ENCODE measurements at regions not wholly inside any gene's neighbourhood (a gene's known extent, or its start where the extent isn't known, plus 50 kb on each side); places are given as distances from the start of the nearest gene placed in this dataset.
A peak's percentile ranks its signal among the peaks of the same experiment; 100 is the strongest.
"Not testable (repeated sequence)": the region's sequence is repeated elsewhere in the genome, so short reads cannot be mapped to it uniquely, and the experiment has no call there.

DNA sequence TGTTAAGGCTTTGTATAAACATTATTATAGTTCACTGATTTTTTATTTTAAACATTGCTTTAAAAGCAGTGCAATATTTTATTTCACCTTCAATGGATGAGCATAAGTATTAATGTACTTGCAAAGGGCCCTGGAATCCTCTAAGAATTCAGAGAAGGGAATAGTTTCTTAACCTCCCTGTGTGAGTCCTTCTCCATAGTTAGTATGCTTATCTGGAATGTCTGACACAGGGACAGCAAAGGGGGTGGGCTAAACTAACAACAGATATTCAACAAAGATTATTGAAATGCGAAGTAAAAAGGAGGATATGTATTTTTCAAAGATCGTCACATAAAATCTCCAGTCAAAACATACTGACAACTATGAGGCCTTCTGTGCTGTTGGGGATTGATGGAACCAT, 300.4 kb downstream of the CENPW start:
- DNase-seq (ENCODE audit: low spot score in 2 of 2) = no peak
- in situ Hi-C loops (cut with MboI; ENCODE audit: low sequenced_read_pairs) = no loop called here
- no peaks in the 10 kb centered on the region for H3K36me3 ChIP-seq (replicated peaks)
- H3K9me3 ChIP-seq = no peaks in the 10 kb centered on the region
- no peak overlapping the region for H3K4me3 ChIP-seq
- no peaks in the 10 kb centered on the region for H3K27me3 ChIP-seq (ENCODE audit: low read depth)
- no peaks in the 10 kb centered on the region for H3K4me1 ChIP-seq

GRCh38 chr6:126640921-126641320, 301.0 kb downstream of the CENPW start:
- Histone ChIP-seq H3K27me3 (ENCODE audit: low read depth) (no peaks in the 10 kb centered on the region), H3K36me3 (replicated peaks) (no peaks in the 10 kb centered on the region), H3K4me3 (no peak overlapping the region), H3K4me1 (no peaks in the 10 kb centered on the region), H3K9me3 (no peaks in the 10 kb centered on the region)
- in situ Hi-C loops (cut with MboI; ENCODE audit: low sequenced_read_pairs) = no loop called here
- DNase-seq (ENCODE audit: low spot score in 2 of 2) = no peak

DNA sequence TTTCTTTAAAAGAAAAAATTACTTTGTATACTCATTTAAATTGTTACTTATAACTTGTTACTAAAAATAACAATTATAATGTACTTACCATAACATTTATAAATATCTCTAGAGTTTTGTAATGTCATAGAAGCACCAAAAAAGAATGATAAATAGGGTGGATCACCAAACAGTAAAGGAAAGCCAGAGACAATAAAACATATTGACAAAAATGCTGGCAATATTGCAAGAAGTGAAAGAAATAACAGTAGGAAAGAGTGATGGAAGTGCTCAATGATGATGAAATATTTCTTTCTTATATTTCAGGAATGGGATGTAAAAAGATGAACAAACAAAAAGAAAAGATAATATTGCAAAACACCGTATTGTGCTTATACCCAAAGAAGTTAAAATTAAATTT, 301.7 kb downstream of the CENPW start:
- H3K4me3 ChIP-seq = no peak overlapping the region
- no peaks in the 10 kb centered on the region for H3K9me3 ChIP-seq
- H3K4me1 ChIP-seq = no peaks in the 10 kb centered on the region
- in situ Hi-C loops (cut with MboI; ENCODE audit: low sequenced_read_pairs) = no loop called here
- H3K36me3 ChIP-seq (replicated peaks) = no peaks in the 10 kb centered on the region
- DNase-seq (ENCODE audit: low spot score in 2 of 2) = no peak
- H3K27me3 ChIP-seq (ENCODE audit: low read depth) = no peaks in the 10 kb centered on the region

DNA sequence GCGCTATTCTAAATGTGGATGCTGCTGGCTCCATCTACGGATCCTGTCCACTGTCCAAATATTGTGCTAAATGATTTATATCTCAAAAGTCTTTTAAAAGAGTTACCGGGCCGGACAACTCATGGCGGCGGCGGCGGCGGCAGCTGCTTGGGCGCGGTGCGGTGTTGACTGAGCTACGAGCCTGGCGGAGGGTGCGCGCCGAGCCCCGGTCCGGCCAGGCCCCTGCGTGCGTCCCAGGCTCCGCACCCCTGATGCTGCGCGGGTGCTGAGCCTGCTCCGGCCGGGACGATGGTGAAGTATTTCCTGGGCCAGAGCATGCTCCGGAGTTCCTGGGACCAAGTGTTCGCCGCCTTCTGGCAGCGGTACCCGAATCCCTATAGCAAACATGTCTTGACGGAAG, 303.4 kb downstream of the CENPW start:
- in situ Hi-C loops (cut with MboI; ENCODE audit: low sequenced_read_pairs) = no loop called here
- Histone ChIP-seq H3K27me3 (ENCODE audit: low read depth) (no peaks in the 10 kb centered on the region), H3K4me1 (no peaks in the 10 kb centered on the region), H3K4me3 (no peak overlapping the region), H3K36me3 (replicated peaks) (no peaks in the 10 kb centered on the region), H3K9me3 (no peaks in the 10 kb centered on the region)
- no peak for DNase-seq (ENCODE audit: low spot score in 2 of 2)

DNA sequence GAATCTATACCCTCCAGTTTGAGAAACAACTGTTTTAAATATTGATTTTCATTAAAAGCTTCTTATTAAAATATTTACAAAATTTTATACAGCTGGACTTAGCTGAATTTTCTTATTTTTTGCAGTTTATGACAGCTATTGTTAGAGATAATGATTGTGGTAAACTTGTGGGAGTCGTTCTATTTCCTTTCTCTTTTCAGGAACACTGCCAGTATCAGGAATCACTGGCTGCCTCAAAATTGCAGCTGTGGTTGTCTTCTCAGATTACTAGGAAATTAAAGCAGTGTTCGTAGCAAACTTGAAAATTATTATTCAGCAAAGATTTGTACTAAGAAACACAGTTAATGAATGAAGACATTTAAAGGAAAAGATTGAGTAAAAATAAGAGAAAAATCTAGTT, 311.0 kb downstream of the CENPW start:
- H3K4me1 ChIP-seq = no peaks in the 10 kb centered on the region
- H3K36me3 ChIP-seq (replicated peaks) = no peaks in the 10 kb centered on the region
- H3K27me3 ChIP-seq (ENCODE audit: low read depth) = no peaks in the 10 kb centered on the region
- DNase-seq (ENCODE audit: low spot score in 2 of 2) = no peak
- H3K9me3 ChIP-seq = no peaks in the 10 kb centered on the region
- in situ Hi-C loops (cut with MboI; ENCODE audit: low sequenced_read_pairs) = no loop called here
- H3K4me3 ChIP-seq = no peak overlapping the region

DNA sequence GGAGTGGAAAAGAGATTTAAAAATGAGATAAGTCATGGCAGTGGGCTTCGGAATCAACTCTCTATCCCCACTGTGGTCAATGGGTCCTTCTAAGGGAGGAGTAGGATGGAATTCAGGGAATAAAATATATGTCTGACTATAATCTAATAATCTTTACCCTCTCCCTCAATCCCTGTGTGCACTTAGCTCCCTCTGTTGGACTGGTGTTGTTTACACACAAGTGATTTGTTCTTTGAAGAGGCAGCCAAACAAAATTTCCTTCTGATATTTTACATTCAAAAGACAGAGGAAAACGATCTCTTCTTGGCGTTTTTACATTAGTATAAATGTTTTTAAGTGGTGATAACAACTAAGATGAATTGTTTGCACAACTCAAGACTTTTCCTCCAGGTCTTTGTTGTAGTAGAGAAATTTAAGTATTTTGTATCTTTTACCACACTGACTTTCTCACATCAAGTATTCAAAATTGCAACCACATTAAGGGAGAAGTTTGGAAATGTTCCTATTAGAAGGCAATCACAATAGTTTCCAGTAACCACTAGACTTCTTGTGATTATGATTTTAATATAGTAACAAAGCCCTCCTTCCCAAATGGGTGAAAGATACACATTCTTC, 317.8 kb downstream of the CENPW start:
- DNase-seq (ENCODE audit: low spot score in 2 of 2) = peak; percentile 33 to 36
- no peaks in the 10 kb centered on the region for H3K4me1 ChIP-seq
- no peaks in the 10 kb centered on the region for H3K36me3 ChIP-seq (replicated peaks)
- H3K4me3 ChIP-seq = no peak overlapping the region
- no peaks in the 10 kb centered on the region for H3K27me3 ChIP-seq (ENCODE audit: low read depth)
- in situ Hi-C loops (cut with MboI; ENCODE audit: low sequenced_read_pairs) = no loop called here
- H3K9me3 ChIP-seq = no peaks in the 10 kb centered on the region

GRCh38 chr6:126660376-126660775, 320.5 kb downstream of the CENPW start:
- Histone ChIP-seq H3K4me1 (no peaks in the 10 kb centered on the region), H3K36me3 (replicated peaks) (no peaks in the 10 kb centered on the region), H3K27me3 (ENCODE audit: low read depth) (peaks cover 4% of the 10 kb centered on the region; the same call in 1 of the 2 replicates), H3K9me3 (no peaks in the 10 kb centered on the region), H3K4me3 (no peak overlapping the region)
- no peak for DNase-seq (ENCODE audit: low spot score in 2 of 2)
- in situ Hi-C loops (cut with MboI; ENCODE audit: low sequenced_read_pairs) = no loop called here

- Histone ChIP-seq H3K9me3 (no peaks in the 10 kb centered on the region), H3K36me3 (replicated peaks) (no peaks in the 10 kb centered on the region), H3K4me3 (no peak overlapping the region), H3K4me1 (no peaks in the 10 kb centered on the region), H3K27me3 (ENCODE audit: low read depth) (peaks cover 4% of the 10 kb centered on the region; the same call in 1 of the 2 replicates)
- DNase-seq (ENCODE audit: low spot score in 2 of 2) = no peak
- in situ Hi-C loops (cut with MboI; ENCODE audit: low sequenced_read_pairs) = no loop called here
Measured at GRCh38 chr6:126661646-126662045, 321.7 kb downstream of the CENPW start.

- no peaks in the 10 kb centered on the region for H3K4me1 ChIP-seq
- in situ Hi-C loops (cut with MboI; ENCODE audit: low sequenced_read_pairs) = no loop called here
- no peaks in the 10 kb centered on the region for H3K9me3 ChIP-seq
- no peaks in the 10 kb centered on the region for H3K36me3 ChIP-seq (replicated peaks)
- H3K4me3 ChIP-seq = no peak overlapping the region
- peaks cover 4% of the 10 kb centered on the region; the same call in 1 of the 2 replicates for H3K27me3 ChIP-seq (ENCODE audit: low read depth)
- DNase-seq (ENCODE audit: low spot score in 2 of 2) = no peak
Measured at GRCh38 chr6:126662966-126663365, 323.1 kb downstream of the CENPW start.

DNA sequence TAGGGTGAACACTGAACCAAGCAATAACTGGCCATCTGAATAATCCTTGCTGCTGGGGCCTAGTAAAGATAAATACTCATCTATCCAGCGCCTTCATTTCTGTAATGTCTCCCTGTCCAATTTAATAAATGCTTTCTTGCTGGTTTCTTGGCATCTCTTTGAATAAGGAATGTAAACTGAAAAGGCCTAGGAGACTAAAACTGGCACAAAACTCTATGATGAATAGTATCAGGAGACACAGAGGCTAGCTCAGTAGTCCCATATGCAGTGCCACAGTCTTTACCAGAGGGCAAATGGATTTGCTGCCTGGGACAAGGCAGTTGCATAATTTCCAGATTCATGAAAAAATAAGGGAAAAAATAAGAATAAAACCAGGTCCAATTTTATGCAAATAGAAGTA, 324.4 kb downstream of the CENPW start:
- in situ Hi-C loops (cut with MboI; ENCODE audit: low sequenced_read_pairs) = no loop called here
- Histone ChIP-seq H3K4me1 (no peaks in the 10 kb centered on the region), H3K27me3 (ENCODE audit: low read depth) (peaks cover 4% of the 10 kb centered on the region; the same call in 1 of the 2 replicates), H3K36me3 (replicated peaks) (no peaks in the 10 kb centered on the region), H3K4me3 (no peak overlapping the region), H3K9me3 (no peaks in the 10 kb centered on the region)
- no peak for DNase-seq (ENCODE audit: low spot score in 2 of 2)

DNA sequence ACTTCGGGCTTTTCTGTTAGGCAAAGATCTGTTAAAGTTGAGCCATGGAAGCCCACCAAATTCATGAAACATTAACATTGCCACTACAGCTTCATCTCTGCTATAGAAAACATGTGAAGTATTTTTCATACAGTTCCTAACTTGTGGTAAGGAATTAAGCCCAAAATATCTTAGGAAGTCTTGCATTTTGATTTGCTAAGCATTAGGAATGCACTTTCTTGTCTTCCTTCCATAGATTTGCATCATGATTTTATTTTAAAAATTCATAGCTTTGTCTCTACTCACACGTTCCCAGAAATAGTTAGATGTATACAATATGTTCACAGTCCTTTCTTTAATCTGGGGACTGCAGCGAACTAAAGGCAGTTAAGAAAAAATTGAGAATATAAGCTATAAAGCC, 325.6 kb downstream of the CENPW start:
- Histone ChIP-seq H3K36me3 (replicated peaks) (no peaks in the 10 kb centered on the region), H3K27me3 (ENCODE audit: low read depth) (peaks cover 4% of the 10 kb centered on the region; the same call in 1 of the 2 replicates), H3K4me3 (no peak overlapping the region), H3K9me3 (no peaks in the 10 kb centered on the region), H3K4me1 (no peaks in the 10 kb centered on the region)
- DNase-seq (ENCODE audit: low spot score in 2 of 2) = no peak
- in situ Hi-C loops (cut with MboI; ENCODE audit: low sequenced_read_pairs) = no loop called here

- no peaks in the 10 kb centered on the region for H3K36me3 ChIP-seq (replicated peaks)
Measured at GRCh38 chr6:126667071-126667470, 327.2 kb downstream of the CENPW start.

DNA sequence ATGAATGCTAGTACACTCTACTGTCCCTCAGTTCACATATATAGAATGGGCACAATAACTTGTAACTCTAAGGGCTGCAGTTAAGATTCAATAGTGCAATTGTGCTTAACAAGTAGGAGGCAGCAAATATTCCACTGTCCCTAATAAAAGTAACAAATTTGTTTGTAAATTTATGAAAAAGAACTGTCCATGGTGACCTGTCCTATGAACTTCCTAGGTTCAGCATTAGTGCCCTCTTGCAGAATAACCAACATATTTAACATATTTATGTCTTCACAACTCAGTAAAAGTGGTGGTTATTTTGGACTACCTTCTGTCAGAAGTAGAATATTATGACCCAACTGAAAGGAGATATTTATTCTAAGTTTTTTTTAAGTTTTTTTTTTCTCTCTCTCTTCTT, 327.8 kb downstream of the CENPW start:
- H3K36me3 ChIP-seq (replicated peaks) = no peaks in the 10 kb centered on the region
- no peak overlapping the region for H3K4me3 ChIP-seq
- no peak for DNase-seq (ENCODE audit: low spot score in 2 of 2)
- H3K27me3 ChIP-seq (ENCODE audit: low read depth) = peaks cover 4% of the 10 kb centered on the region; the same call in 1 of the 2 replicates
- no peaks in the 10 kb centered on the region for H3K9me3 ChIP-seq
- in situ Hi-C loops (cut with MboI; ENCODE audit: low sequenced_read_pairs) = no loop called here
- H3K4me1 ChIP-seq = no peaks in the 10 kb centered on the region

More at GRCh38 chr6:126667071-126667470, 327.2 kb downstream of the CENPW start:
- Histone ChIP-seq H3K27me3 (ENCODE audit: low read depth) (peaks cover 4% of the 10 kb centered on the region; the same call in 1 of the 2 replicates), H3K4me3 (no peak overlapping the region), H3K9me3 (no peaks in the 10 kb centered on the region), H3K4me1 (no peaks in the 10 kb centered on the region)
- no peak for DNase-seq (ENCODE audit: low spot score in 2 of 2)
- in situ Hi-C loops (cut with MboI; ENCODE audit: low sequenced_read_pairs) = no loop called here

DNA sequence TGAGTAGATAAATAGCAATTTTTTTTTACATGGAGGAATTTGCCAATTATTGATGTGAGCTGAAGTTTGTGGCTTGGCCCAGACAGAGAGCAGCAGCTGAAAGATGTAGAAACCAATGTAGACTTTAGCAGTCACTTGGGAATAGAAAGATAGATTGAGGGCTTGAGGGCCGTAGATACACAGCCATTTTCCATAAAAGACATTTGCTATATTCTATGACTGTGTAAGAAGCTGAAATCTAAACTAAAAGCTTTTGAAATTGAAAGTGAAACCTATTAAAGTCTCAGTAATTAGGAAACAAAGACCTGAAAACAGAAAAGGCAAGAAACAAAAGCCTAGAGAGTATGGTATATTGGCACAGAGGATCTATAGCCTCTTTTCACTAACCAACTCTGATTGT, 332.7 kb downstream of the CENPW start:
- H3K4me3 ChIP-seq = no peak overlapping the region
- no peak for DNase-seq (ENCODE audit: low spot score in 2 of 2)
- no peaks in the 10 kb centered on the region for H3K36me3 ChIP-seq (replicated peaks)
- H3K4me1 ChIP-seq = no peaks in the 10 kb centered on the region
- no peaks in the 10 kb centered on the region for H3K27me3 ChIP-seq (ENCODE audit: low read depth)
- H3K9me3 ChIP-seq = no peaks in the 10 kb centered on the region
- in situ Hi-C loops (cut with MboI; ENCODE audit: low sequenced_read_pairs) = no loop called here

GRCh38 chr6:126673749-126674148, 333.8 kb downstream of the CENPW start:
- H3K9me3 ChIP-seq; H3K36me3 ChIP-seq (replicated peaks); H3K27me3 ChIP-seq (ENCODE audit: low read depth); in situ Hi-C loops (cut with MboI; ENCODE audit: low sequenced_read_pairs); H3K4me3 ChIP-seq; H3K4me1 ChIP-seq; DNase-seq (ENCODE audit: low spot score in 2 of 2): not testable (repeated sequence)
